Loucy (cell line): ENCODE measurements at regions not wholly inside any gene's neighbourhood (a gene's known extent, or its start where the extent isn't known, plus 50 kb on each side); places are given as distances from the start of the nearest gene placed in this dataset.

Source experiments
- H2AFZ ChIP-seq: fragments of 200-600 bp; sonication (generic); 2 replicates; pipeline ENCODE4 v1.6.0; 2016; ENCODE audit warnings: antibody characterized with exemption, mild to moderate bottlenecking, low read length, moderate library complexity
- H3F3A ChIP-seq: fragments of 200-600 bp; 2 replicates; pipeline ENCODE4 v1.6.0; 2016; ENCODE audit warnings: antibody characterized with exemption, low read depth, mild to moderate bottlenecking
- H3K27me3 ChIP-seq: fragments of 200-600 bp; sonication (generic); 2 replicates; pipeline ENCODE4 v1.6.1; 2014; ENCODE audit warnings: low read length, mild to moderate bottlenecking; ENCODE audit not compliant: insufficient read depth, poor library complexity, severe bottlenecking
- H3K36me3 ChIP-seq: fragments of 200-600 bp; sonication (generic); 2 replicates; pipeline ENCODE4 v1.6.1; 2016; ENCODE audit warnings: low read length; ENCODE audit not compliant: insufficient read depth
- H3K4me1 ChIP-seq: fragments of 200-600 bp; sonication (generic); 2 replicates; pipeline ENCODE4 v1.5.1; 2014; ENCODE audit warnings: low read length, mild to moderate bottlenecking; ENCODE audit not compliant: insufficient read depth, poor library complexity, severe bottlenecking
- H3K4me2 ChIP-seq: fragments of 200-600 bp; sonication (generic); 2 replicates; pipeline ENCODE4 v1.6.0; 2014; ENCODE audit warnings: antibody characterized with exemption, low read length, low read depth, mild to moderate bottlenecking; ENCODE audit not compliant: poor library complexity, severe bottlenecking
- H3K4me3 ChIP-seq: fragments of 200-600 bp; sonication (generic); 2 replicates; pipeline ENCODE4 v1.5.1; 2014; ENCODE audit warnings: low read length, mild to moderate bottlenecking, mixed read lengths; ENCODE audit not compliant: poor library complexity, severe bottlenecking
- H3K79me2 ChIP-seq: fragments of 200-600 bp; sonication (generic); 2 replicates; pipeline ENCODE4 v1.6.1; 2014; ENCODE audit warnings: low read length; ENCODE audit not compliant: insufficient read depth
- H3K9ac ChIP-seq: fragments of 200-600 bp; sonication (generic); 2 replicates; pipeline ENCODE4 v1.6.0; 2014; ENCODE audit warnings: mild to moderate bottlenecking, low read depth, low read length, moderate library complexity; ENCODE audit not compliant: poor library complexity, severe bottlenecking
- H3K9me2 ChIP-seq: fragments of 200-600 bp; sonication (generic); replicated peaks from 2 replicates; pipeline ENCODE4 v1.6.1; 2016; ENCODE audit warnings: low read depth, low read length, mixed read lengths
- H3K9me3 ChIP-seq: fragments of 200-600 bp; sonication (generic); 2 replicates; pipeline ENCODE4 v1.6.1; 2014; ENCODE audit warnings: mild to moderate bottlenecking, antibody characterized with exemption, low read length, low read depth; ENCODE audit not compliant: insufficient read depth
- H4K20me1 ChIP-seq: fragments of 200-600 bp; sonication (generic); 2 replicates; pipeline ENCODE4 v1.6.0; 2014; ENCODE audit warnings: antibody characterized with exemption, low read length, mild to moderate bottlenecking; ENCODE audit not compliant: insufficient read depth, poor library complexity, severe bottlenecking
- EZH2phosphoT487 ChIP-seq: fragments of 200-600 bp; IDR thresholded peaks from 2 replicates; pipeline ENCODE4 v1.6.1; 2018; ENCODE audit warnings: antibody characterized with exemption, mild to moderate bottlenecking, moderate library complexity, borderline replicate concordance
- TF ChIP-seq, protein P1 (sequence below): fragments of 200-600 bp; sonication (generic); conservative IDR thresholded peaks from 2 replicates; pipeline ENCODE4 v1.5.1; 2014; ENCODE audit warnings: mild to moderate bottlenecking, antibody characterized with exemption, low read length

GRCh38 chr11:19306179-19306944 is 65.6 kb upstream of the E2F8 start:
- no peak overlapping the region for H2AFZ ChIP-seq
- no peak overlapping the region for H3K9ac ChIP-seq
- H3K9me3 ChIP-seq, result no peaks in the 10 kb centered on the region
- no peaks in the 10 kb centered on the region for H3K27me3 ChIP-seq
- H3K9me2 ChIP-seq, result no peaks in the 10 kb centered on the region
- H3K4me3 ChIP-seq, result no peak overlapping the region
- peaks cover 10% of the 10 kb centered on the region for H3K4me1 ChIP-seq
- no peaks in the 10 kb centered on the region for H4K20me1 ChIP-seq
- H3K36me3 ChIP-seq, result no peaks in the 10 kb centered on the region
- no peak overlapping the region for H3K4me2 ChIP-seq
- TF ChIP-seq EZH2phosphoT487, result no peak
- TF ChIP-seq, protein P1, sequence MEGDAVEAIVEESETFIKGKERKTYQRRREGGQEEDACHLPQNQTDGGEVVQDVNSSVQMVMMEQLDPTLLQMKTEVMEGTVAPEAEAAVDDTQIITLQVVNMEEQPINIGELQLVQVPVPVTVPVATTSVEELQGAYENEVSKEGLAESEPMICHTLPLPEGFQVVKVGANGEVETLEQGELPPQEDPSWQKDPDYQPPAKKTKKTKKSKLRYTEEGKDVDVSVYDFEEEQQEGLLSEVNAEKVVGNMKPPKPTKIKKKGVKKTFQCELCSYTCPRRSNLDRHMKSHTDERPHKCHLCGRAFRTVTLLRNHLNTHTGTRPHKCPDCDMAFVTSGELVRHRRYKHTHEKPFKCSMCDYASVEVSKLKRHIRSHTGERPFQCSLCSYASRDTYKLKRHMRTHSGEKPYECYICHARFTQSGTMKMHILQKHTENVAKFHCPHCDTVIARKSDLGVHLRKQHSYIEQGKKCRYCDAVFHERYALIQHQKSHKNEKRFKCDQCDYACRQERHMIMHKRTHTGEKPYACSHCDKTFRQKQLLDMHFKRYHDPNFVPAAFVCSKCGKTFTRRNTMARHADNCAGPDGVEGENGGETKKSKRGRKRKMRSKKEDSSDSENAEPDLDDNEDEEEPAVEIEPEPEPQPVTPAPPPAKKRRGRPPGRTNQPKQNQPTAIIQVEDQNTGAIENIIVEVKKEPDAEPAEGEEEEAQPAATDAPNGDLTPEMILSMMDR, result no peak
- no peaks in the 10 kb centered on the region for H3F3A ChIP-seq
- no peaks in the 10 kb centered on the region for H3K79me2 ChIP-seq

DNA sequence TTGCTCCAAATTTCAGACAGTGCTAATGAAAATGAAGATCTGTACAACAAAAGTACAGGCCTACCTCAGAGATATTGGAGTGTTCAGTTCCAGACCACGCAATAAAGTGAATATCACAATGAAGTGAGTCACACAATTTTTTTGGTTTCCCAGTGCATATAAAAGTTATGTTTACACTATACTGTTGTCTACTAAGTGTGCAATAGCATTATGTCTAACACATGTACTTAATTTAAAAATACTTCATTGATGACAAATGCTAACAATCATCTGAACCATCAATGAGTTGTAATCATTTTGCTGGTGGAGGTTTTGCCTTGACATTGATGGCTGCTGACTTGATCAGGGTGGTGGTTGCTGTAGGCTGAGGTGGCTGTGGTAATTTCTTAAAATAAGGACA is 60.6 kb upstream of the E2F8 start:
- Histone ChIP-seq H2AFZ (no peak overlapping the region), H3K4me2 (no peak overlapping the region), H3K4me3 (no peak overlapping the region), H3K36me3 (no peaks in the 10 kb centered on the region), H3K9me2 (no peaks in the 10 kb centered on the region), H3K9me3 (no peaks in the 10 kb centered on the region), H4K20me1 (no peaks in the 10 kb centered on the region), H3K9ac (no peak overlapping the region), H3K79me2 (no peaks in the 10 kb centered on the region), H3K27me3 (no peaks in the 10 kb centered on the region), H3F3A (no peaks in the 10 kb centered on the region), H3K4me1 (no peaks in the 10 kb centered on the region)
- TF ChIP-seq EZH2phosphoT487, result no peak
- TF ChIP-seq, protein P1, result no peak

- no peak overlapping the region for H2AFZ ChIP-seq
- H3K9ac ChIP-seq, result no peak overlapping the region
- TF ChIP-seq EZH2phosphoT487, result no peak
- TF ChIP-seq, protein P1, result no peak
- H3K36me3 ChIP-seq, result no peaks in the 10 kb centered on the region
- H3K9me2 ChIP-seq, result no peaks in the 10 kb centered on the region
- no peak overlapping the region for H3K4me3 ChIP-seq
- H3K4me2 ChIP-seq, result no peak overlapping the region
- H3F3A ChIP-seq, result no peaks in the 10 kb centered on the region
- H3K4me1 ChIP-seq, result no peaks in the 10 kb centered on the region
- no peaks in the 10 kb centered on the region for H3K9me3 ChIP-seq
- H4K20me1 ChIP-seq, result no peaks in the 10 kb centered on the region
- no peaks in the 10 kb centered on the region for H3K27me3 ChIP-seq
- H3K79me2 ChIP-seq, result no peaks in the 10 kb centered on the region
Observed at GRCh38 chr11:19294444-19294843, 53.7 kb upstream of the E2F8 start.
